ENCODE measurements at regions not wholly inside any gene's neighbourhood (a gene's known extent, or its start where the extent isn't known, plus 50 kb on each side); places are given as distances from the start of the nearest gene placed in this dataset.

DNA sequence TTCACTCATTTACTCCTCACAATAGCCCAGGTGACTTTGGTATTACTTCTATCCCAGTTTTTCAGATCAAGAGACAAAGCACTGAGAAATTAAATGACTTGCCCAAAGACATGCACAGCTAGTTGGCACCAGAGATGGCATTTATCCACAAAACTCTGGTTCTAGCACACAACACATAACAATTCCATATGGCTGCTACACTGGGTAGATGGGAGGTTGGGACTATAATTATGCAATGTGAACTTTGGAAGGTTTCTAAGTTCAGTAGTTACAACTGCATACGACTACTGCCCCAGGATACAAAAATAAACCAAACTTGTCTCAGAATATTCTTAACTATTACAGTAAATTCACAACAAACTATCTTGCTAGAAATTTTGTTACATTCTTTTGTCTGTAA is 54.2 kb upstream of the MLIP start:
- no peak for DNase-seq (ENCODE audit: low spot score)

DNA sequence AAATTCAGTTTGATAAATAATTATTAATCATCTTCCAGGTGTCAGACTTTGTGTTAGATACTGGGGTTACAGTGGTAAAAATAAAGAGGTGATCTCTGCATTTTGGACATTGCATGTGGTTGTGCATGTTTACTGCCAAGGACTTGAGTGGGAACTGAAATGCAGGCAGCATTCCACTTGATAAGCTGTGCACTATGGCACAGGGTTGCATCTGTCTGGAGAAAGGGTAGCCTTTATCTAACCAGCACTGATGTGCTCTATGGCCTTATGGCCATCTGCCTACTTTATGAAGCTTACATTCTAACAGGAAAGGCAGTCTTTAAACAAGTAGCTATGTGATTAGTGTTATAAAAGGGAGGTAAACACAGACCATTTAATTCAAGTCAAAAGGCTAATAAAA is 53.0 kb upstream of the MLIP start:
- no peak for DNase-seq (ENCODE audit: low spot score)

DNA sequence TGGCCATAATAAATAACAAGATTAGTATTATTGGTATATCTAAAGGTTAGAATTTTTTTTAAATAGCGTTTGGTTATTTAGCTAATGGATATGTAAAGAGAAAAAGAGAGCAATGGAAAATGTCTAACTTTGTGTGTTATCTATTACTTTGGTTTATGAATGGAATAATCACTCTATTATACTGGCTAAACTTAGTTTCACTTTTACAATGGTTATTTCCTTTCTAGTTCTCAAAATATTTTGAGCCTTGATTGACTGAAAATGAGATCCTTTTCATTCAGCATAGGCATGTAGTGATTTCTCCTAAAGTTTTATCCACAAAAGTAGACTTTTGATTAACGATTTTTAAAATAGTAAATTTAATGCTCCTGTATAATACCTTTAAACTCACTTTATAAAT is 51.6 kb upstream of the MLIP start:
- DNase-seq (ENCODE audit: low spot score): no peak

DNA sequence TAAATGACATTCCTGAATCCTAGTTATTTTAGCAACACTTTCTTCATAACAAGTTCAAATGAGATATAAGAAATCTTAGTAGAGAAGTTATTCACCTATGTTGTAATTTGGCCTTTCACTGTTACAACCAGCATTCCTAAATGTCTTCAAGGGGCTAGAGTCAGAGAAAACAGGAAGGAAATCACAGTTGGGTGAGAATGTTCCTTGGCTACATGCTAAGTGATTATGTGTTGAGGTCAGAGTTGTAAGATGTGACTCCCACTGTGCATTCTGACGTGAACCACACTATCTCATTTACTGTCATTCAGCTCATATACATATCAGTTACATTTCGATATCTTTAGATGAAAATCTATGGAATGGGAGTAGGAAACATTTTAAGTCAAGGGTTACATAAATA is 51.0 kb upstream of the MLIP start:
- no peak for DNase-seq (ENCODE audit: low spot score)

All from H4 (cell line).